Adrenal gland (tissue), 9 donors: ENCODE measurements at regions not wholly inside any gene's neighbourhood (a gene's known extent, or its start where the extent isn't known, plus 50 kb on each side); places are given as distances from the start of the nearest gene placed in this dataset.

Experiments used
- DNase-seq, 7 donors: peaks; one replicate each; pipeline ENCODE4 v3.0.0-alpha.2; 2019 to 2020
- H3K27ac ChIP-seq, 5 donors: fragments of 200-600 bp; sonication (generic) in 4 of 5; 1 replicate in 3 of 5; 2 replicates in 2 of 5; pipeline versions ENCODE4 v1.5.1 to v1.8.0; 2016 to 2020; ENCODE audit warnings: mild to moderate bottlenecking in 1 of 5
- H3K27me3 ChIP-seq: fragments of 200-600 bp; 2 replicates; pipeline ENCODE4 v1.8.0; 2021
- H3K36me3 ChIP-seq, 2 donors: fragments of 200-600 bp; replicated peaks in 1 of 2; 1 replicate in 1 of 2; 2 replicates in 1 of 2; pipeline versions ENCODE4 v1.5.1 to v1.8.0; 2018 to 2022
- H3K4me1 ChIP-seq, 2 donors: fragments of 200-600 bp; replicated peaks in 1 of 2; 1 replicate in 1 of 2; 2 replicates in 1 of 2; pipeline versions ENCODE4 v1.5.1 to v1.8.0; 2018 to 2021
- H3K4me3 ChIP-seq, 4 donors: fragments of 200-600 bp; sonication (generic) in 3 of 4; one replicate each; pipeline ENCODE4 v1.5.1; 2016 to 2018
- H3K9me3 ChIP-seq, 3 donors: fragments of 200-600 bp; sonication (generic) in 1 of 3; replicated peaks in 1 of 3; 1 replicate in 2 of 3; 2 replicates in 1 of 3; pipeline versions ENCODE4 v1.5.1 to v1.8.0; 2016 to 2021
- CTCF ChIP-seq, 6 experiments: fragments of 450-650 bp in 4 of 6; fragments of 200-600 bp in 2 of 6; sonication (generic) in 1 of 6; IDR thresholded peaks; 1 replicate in 5 of 6; 2 replicates in 1 of 6; pipeline versions ENCODE4 v1.5.1 to v1.8.0; 2016 to 2021; ENCODE audit warnings: antibody characterized with exemption in 6 of 6, mild to moderate bottlenecking in 2 of 6, moderate library complexity in 1 of 6
- POLR2A ChIP-seq, 2 donors: fragments of 450-650 bp; IDR thresholded peaks; one replicate each; pipeline ENCODE4 v1.6.1; 2017; ENCODE audit warnings: antibody characterized with exemption in 2 of 2, mild to moderate bottlenecking in 2 of 2, moderate library complexity in 1 of 2
- WGBS, 4 donors: extraction: QIAGEN DNeasy Blood & Tissue Kit in 2 of 4; methylation state at CpG; one replicate each; pipeline versions ENCODE4 v1.1.5 to v1.1.7; 2013 to 2017; 5-methylcytosine and 5-hydroxymethylcytosine counted together
- intact Hi-C, 2 donors: fragments of 100-400 bp; cut with DNase I; formaldehyde crosslinking; loops; one replicate each; pipeline versions ENCODE4 v1.14.1 to v1.15.0; 2022 to 2023
- donor health status: healthy with polysubstance abuse.
- donor health status: Bipolar disorder and iron deficiency.
- donor health status: DM: yes; HTN: yes; CAD: no.
- donor health status: DM: no; HTN: no; CAD: no.
- donor health status: DM: no; HTN: no; CAD: no.

- H3K27me3 ChIP-seq, result no peaks in the 10 kb centered on the region
- TF ChIP-seq POLR2A (IDR thresholded peaks at IDR 0.05), result no peak
- intact Hi-C loops, result no loop called here
Observed at GRCh38 chr18:73681912-73682311, 465.7 kb downstream of the FBXO15 start.

DNA sequence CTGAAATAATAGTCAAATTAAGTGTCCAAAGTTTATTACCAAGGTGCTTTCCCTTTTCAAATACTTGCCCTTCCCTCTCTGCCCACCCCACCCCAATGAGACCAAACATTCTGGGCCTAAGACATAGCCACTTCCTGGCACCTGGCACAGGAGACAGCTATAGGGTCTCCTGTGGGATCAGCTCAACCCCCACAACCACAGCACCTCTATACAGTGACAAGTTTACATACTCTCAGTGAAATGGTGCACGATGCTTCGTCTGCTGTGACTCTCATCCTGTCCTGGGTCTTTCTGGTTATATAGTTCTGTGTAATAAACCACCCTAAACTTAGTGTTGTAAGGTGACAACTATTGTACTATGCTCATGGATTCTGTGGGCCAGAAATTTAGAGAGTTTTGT lies 466.2 kb downstream of the FBXO15 start:
- no peak overlapping the region for H3K27ac ChIP-seq
- H3K4me1 ChIP-seq, result no peaks in the 10 kb centered on the region
- H3K36me3 ChIP-seq, result no peaks in the 10 kb centered on the region
- 70 to 95% (median 78%) methylated on average over 2 of the region's 2 CpGs for WGBS, 4 donors
- no peak overlapping the region for H3K4me3 ChIP-seq
- TF ChIP-seq POLR2A (IDR thresholded peaks at IDR 0.05) (no peak), CTCF (IDR thresholded peaks at IDR 0.05) (no peak)
- H3K27me3 ChIP-seq, result no peaks in the 10 kb centered on the region
- no peaks in the 10 kb centered on the region for H3K9me3 ChIP-seq
- intact Hi-C loops, result no loop called here
- no peak for DNase-seq

More at GRCh38 chr18:73681912-73682311, 465.7 kb downstream of the FBXO15 start:
- Histone ChIP-seq H3K27ac (no peak overlapping the region), H3K9me3 (no peaks in the 10 kb centered on the region), H3K4me3 (no peak overlapping the region), H3K36me3 (no peaks in the 10 kb centered on the region), H3K4me1 (no peaks in the 10 kb centered on the region)
- 51 to 64% (median 58%) methylated on average over 3 of the region's 3 CpGs for WGBS, 4 donors
- DNase-seq, result no peak

DNA sequence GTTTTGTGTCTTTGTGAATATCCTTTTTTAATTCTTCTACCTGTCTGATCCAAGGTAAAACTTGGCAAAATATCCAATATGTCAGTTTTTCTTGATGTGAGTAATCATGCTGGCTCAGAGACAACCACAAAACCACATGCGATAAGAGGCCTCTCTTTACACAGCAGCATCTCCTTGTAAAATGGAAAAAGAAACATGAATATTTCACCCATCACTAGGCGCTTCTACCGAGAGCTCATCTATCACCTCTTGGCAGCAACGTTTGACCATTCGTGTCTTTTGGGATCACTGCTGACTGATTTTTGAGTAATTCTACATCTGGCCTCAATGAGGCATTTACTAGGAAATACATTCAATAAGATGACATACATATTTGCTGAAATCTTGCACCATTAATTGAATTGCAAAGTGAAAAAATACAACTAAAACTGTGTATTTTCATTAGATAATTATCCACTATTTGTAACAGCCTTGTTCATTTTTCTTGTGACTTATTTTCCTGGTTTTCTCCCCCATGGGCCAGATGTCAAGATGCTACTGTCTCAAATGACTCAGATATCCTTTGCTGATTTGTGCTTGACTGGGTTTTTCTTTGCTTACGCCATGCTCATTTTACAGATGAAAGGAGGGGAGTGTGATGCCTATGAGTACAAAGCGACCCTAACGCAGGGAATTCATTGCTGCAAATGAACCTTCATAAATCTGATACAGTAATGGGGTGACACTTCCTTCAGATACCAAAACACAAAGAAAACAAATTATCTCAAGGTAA lies 467.5 kb downstream of the FBXO15 start:
- TF ChIP-seq CTCF (IDR thresholded peaks at IDR 0.05) (no peak), POLR2A (IDR thresholded peaks at IDR 0.05) (no peak)
- H3K4me1 ChIP-seq, result no peaks in the 10 kb centered on the region
- 58 to 68% (median 62%) methylated on average over 8 of the region's 8 CpGs for WGBS, 4 donors
- no peaks in the 10 kb centered on the region for H3K9me3 ChIP-seq
- intact Hi-C loops, result no loop called here
- H3K27ac ChIP-seq, result no peak overlapping the region
- H3K27me3 ChIP-seq, result no peaks in the 10 kb centered on the region
- H3K36me3 ChIP-seq, result no peaks in the 10 kb centered on the region
- H3K4me3 ChIP-seq, result no peak overlapping the region
- no peak for DNase-seq

DNA sequence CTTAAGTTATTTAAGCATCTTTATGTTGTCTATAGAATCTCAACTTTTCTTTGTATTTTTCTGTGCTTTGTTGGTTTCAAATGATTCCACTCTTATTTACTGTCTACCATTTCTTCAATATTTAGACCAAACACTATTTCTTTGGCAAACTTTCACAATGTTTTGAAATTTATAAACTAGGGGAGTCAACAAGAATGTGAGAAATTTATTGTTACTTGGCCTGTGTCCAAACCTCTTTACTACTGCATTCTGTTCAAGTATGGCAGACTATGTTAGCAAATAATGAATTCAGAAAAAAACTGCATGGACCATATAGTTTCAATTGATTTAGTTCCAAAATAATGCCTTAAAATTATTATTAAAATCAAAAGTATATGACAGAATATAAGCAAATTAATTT lies 470.2 kb downstream of the FBXO15 start:
- intact Hi-C loops, result no loop called here
- no peak for TF ChIP-seq CTCF (IDR thresholded peaks at IDR 0.05)
- no peak for TF ChIP-seq POLR2A (IDR thresholded peaks at IDR 0.05)
- H3K9me3 ChIP-seq, result no peaks in the 10 kb centered on the region
- no peaks in the 10 kb centered on the region for H3K4me1 ChIP-seq
- no peak overlapping the region for H3K27ac ChIP-seq
- no peak for DNase-seq
- H3K36me3 ChIP-seq, result no peaks in the 10 kb centered on the region
- H3K27me3 ChIP-seq, result no peaks in the 10 kb centered on the region
- no peak overlapping the region for H3K4me3 ChIP-seq
